Esophagus muscularis mucosa (tissue), 3 donors: ENCODE measurements at regions not wholly inside any gene's neighbourhood (a gene's known extent, or its start where the extent isn't known, plus 50 kb on each side); places are given as distances from the start of the nearest gene placed in this dataset.

ENCODE experiments used
- POLR2A ChIP-seq: fragments of 450-650 bp; IDR thresholded peaks from one replicate; pipeline ENCODE4 v1.6.1; 2017; ENCODE audit warnings: antibody characterized with exemption, moderate library complexity, mild to moderate bottlenecking, low read depth
- TF ChIP-seq, protein P1 (sequence below), 3 experiments: fragments of 200-600 bp in 2 of 3; fragments of 450-650 bp in 1 of 3; sonication (generic) in 2 of 3; IDR thresholded peaks; one replicate each; pipeline ENCODE4 v1.5.1; 2017 to 2019; ENCODE audit warnings: antibody characterized with exemption in 3 of 3, mild to moderate bottlenecking in 2 of 3, moderate library complexity in 1 of 3

DNA sequence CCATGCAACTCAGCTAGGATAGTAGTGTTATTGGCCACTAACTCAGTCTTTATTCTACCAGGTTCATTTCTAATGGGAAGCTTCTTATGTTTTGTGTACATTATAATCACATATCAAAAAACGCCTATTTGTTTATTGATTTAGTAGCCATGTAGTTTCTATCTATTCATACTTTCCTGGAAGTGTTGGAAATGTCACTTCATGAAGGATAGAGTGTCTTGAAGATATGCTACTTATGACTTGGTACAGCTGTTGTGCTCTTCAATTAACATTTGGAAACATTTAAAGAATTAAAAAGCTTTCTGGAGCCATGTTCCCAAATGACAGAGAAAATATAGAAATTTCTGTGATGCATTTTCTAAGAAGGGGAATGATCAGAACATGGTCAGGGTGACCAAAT, 307.5 kb downstream of the ETNK1 start:
- no peak for TF ChIP-seq POLR2A
- TF ChIP-seq, protein P1, sequence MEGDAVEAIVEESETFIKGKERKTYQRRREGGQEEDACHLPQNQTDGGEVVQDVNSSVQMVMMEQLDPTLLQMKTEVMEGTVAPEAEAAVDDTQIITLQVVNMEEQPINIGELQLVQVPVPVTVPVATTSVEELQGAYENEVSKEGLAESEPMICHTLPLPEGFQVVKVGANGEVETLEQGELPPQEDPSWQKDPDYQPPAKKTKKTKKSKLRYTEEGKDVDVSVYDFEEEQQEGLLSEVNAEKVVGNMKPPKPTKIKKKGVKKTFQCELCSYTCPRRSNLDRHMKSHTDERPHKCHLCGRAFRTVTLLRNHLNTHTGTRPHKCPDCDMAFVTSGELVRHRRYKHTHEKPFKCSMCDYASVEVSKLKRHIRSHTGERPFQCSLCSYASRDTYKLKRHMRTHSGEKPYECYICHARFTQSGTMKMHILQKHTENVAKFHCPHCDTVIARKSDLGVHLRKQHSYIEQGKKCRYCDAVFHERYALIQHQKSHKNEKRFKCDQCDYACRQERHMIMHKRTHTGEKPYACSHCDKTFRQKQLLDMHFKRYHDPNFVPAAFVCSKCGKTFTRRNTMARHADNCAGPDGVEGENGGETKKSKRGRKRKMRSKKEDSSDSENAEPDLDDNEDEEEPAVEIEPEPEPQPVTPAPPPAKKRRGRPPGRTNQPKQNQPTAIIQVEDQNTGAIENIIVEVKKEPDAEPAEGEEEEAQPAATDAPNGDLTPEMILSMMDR (IDR thresholded peaks at IDR 0.05): no peak
